ENCODE measurements at regions not wholly inside any gene's neighbourhood (a gene's known extent, or its start where the extent isn't known, plus 50 kb on each side); places are given as distances from the start of the nearest gene placed in this dataset.

DNA sequence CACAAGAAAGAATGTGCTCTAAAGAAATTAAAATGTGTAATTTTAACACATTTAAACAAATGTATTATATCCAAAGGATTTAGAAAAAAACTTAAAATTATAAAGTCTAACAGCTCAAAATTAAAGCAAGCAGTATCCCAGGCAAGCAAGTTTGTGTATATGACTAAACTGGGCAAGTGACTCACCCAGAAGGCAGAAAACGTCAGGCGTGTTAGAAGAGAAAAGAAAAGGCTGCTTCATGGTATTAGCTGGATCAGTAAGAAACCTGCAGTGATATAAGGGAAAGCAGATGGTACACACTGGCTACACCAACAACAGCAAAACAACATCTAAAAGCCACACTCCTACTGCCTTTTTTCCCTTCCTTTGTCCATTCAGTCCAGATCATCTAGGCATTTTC is 250.6 kb upstream of the NDST3 start:
- no peak for TF ChIP-seq POLR2A (IDR thresholded peaks at IDR 0.05)
- no peak for TF ChIP-seq CTCF (IDR thresholded peaks at IDR 0.05)
- Histone ChIP-seq H3K36me3 (no peaks in the 10 kb centered on the region), H3K27ac (no peak overlapping the region), H3K4me1 (no peaks in the 10 kb centered on the region), H3K27me3 (no peaks in the 10 kb centered on the region), H3K4me3 (replicated peaks in 1 of 3) (no peak overlapping the region), H3K9me3 (no peaks in the 10 kb centered on the region)
- 66 to 73% methylated on average over 2 of the region's 2 CpGs for WGBS, 2 donors
- DNase-seq: no peak
- intact Hi-C loops (cut with DNase I): no loop called here

DNA sequence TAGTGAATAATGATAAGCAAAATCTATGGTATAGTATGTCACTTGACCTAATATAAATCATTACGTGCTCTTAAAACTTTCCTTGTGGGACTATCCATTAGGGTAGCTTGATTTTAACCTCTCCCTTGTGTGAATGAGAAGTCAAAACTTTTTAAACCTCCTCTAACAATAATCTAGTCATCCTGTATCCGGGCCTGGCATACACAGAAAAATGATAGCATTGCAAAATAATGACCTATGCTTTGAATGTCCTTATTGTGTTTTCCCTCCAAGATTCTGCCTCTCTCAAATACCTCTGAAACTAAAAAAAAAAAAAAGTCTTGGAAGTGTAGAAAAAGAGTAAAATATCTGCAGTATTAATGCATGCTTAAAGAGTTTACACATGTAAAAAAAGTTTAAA is 250.0 kb upstream of the NDST3 start:
- no peak overlapping the region for H3K4me3 ChIP-seq (replicated peaks in 1 of 3)
- 72 to 73% methylated on average over 2 of the region's 2 CpGs for WGBS, 2 donors
- H3K9me3 ChIP-seq: no peaks in the 10 kb centered on the region
- H3K4me1 ChIP-seq: no peaks in the 10 kb centered on the region
- no peak overlapping the region for H3K27ac ChIP-seq
- no peaks in the 10 kb centered on the region for H3K36me3 ChIP-seq
- intact Hi-C loops (cut with DNase I): no loop called here
- DNase-seq: no peak
- TF ChIP-seq CTCF (IDR thresholded peaks at IDR 0.05): no peak
- no peak for TF ChIP-seq POLR2A (IDR thresholded peaks at IDR 0.05)
- no peaks in the 10 kb centered on the region for H3K27me3 ChIP-seq

GRCh38 chr4:117786566-117786965 is 247.7 kb upstream of the NDST3 start:
- intact Hi-C loops (cut with DNase I): no loop called here
- no peak for DNase-seq
- Histone ChIP-seq H3K36me3 (no peaks in the 10 kb centered on the region), H3K4me3 (replicated peaks in 1 of 3) (no peak overlapping the region), H3K9me3 (no peaks in the 10 kb centered on the region), H3K27ac (no peak overlapping the region), H3K27me3 (no peaks in the 10 kb centered on the region), H3K4me1 (no peaks in the 10 kb centered on the region)
- WGBS, 2 donors: 96% methylated on average over 2 of the region's 2 CpGs
- TF ChIP-seq POLR2A (IDR thresholded peaks at IDR 0.05) (no peak), CTCF (IDR thresholded peaks at IDR 0.05) (no peak)

GRCh38 chr4:117793845-117794480 is 240.3 kb upstream of the NDST3 start:
- intact Hi-C loops (cut with DNase I): no loop called here
- no peak overlapping the region for H3K27ac ChIP-seq
- WGBS, 2 donors: 56 to 67% methylated on average over 3 of the region's 3 CpGs
- no peak for DNase-seq
- H3K9me3 ChIP-seq: no peaks in the 10 kb centered on the region
- H3K36me3 ChIP-seq: no peaks in the 10 kb centered on the region
- no peak overlapping the region for H3K4me3 ChIP-seq (replicated peaks in 1 of 3)
- H3K27me3 ChIP-seq: no peaks in the 10 kb centered on the region
- H3K4me1 ChIP-seq: no peaks in the 10 kb centered on the region
- TF ChIP-seq POLR2A (IDR thresholded peaks at IDR 0.05): no peak
- TF ChIP-seq CTCF (IDR thresholded peaks at IDR 0.05): no peak

GRCh38 chr4:117796677-117797076 is 237.6 kb upstream of the NDST3 start:
- H3K4me3 ChIP-seq (replicated peaks in 1 of 3): no peak overlapping the region
- H3K4me1 ChIP-seq: no peaks in the 10 kb centered on the region
- no peak for DNase-seq
- H3K27ac ChIP-seq: no peak overlapping the region
- intact Hi-C loops (cut with DNase I): no loop called here
- no peaks in the 10 kb centered on the region for H3K9me3 ChIP-seq
- WGBS, 2 donors: 73 to 81% methylated on average over 1 of the region's 1 CpG
- TF ChIP-seq POLR2A (IDR thresholded peaks at IDR 0.05) (no peak), CTCF (IDR thresholded peaks at IDR 0.05) (no peak)
- H3K36me3 ChIP-seq: no peaks in the 10 kb centered on the region
- no peaks in the 10 kb centered on the region for H3K27me3 ChIP-seq
